ENCODE measurements at regions not wholly inside any gene's neighbourhood (a gene's known extent, or its start where the extent isn't known, plus 50 kb on each side); places are given as distances from the start of the nearest gene placed in this dataset.
"Not testable (repeated sequence)": the region's sequence is repeated elsewhere in the genome, so short reads cannot be mapped to it uniquely, and the experiment has no call there.

GRCh38 chr2:87494846-87495245 is 253.0 kb upstream of the PLGLB2 start:
- not testable (repeated sequence) for TF ChIP-seq CTCF (IDR thresholded peaks at IDR 0.05 in 8 of 11, conservative IDR thresholded peaks at IDR 0.05 in 3 of 11); POLR2AphosphoS5 (IDR thresholded peaks at IDR 0.05)

All from spleen (tissue), 7 donors.